ENCODE measurements at regions not wholly inside any gene's neighbourhood (a gene's known extent, or its start where the extent isn't known, plus 50 kb on each side); places are given as distances from the start of the nearest gene placed in this dataset.

- no peaks in the 10 kb centered on the region for H3K36me3 Mint-ChIP-seq (ENCODE audit: unreplicated experiment)
- H3K27ac Mint-ChIP-seq (ENCODE audit: unreplicated experiment): no peak overlapping the region
- H3K4me3 Mint-ChIP-seq (ENCODE audit: unreplicated experiment): no peak overlapping the region
- H3K4me1 Mint-ChIP-seq (ENCODE audit: low read depth, unreplicated experiment): peaks cover 5% of the 10 kb centered on the region
- H3K9me3 Mint-ChIP-seq (ENCODE audit: unreplicated experiment): no peaks in the 10 kb centered on the region
- TF ChIP-seq CTCF (IDR thresholded peaks at IDR 0.05; ENCODE audit: partially characterized antibody, unreplicated experiment): no peak
- no peaks in the 10 kb centered on the region for H3K27me3 Mint-ChIP-seq (ENCODE audit: unreplicated experiment)
- DNase-seq: no peak
Observed at GRCh38 chr3:159817571-159817970, 171.1 kb upstream of the IL12A start.

- Mint-ChIP-seq H3K27me3 (ENCODE audit: unreplicated experiment) (peaks cover 2% of the 10 kb centered on the region), H3K9me3 (ENCODE audit: unreplicated experiment) (no peaks in the 10 kb centered on the region), H3K36me3 (ENCODE audit: unreplicated experiment) (no peaks in the 10 kb centered on the region), H3K27ac (ENCODE audit: unreplicated experiment) (no peak overlapping the region), H3K4me1 (ENCODE audit: low read depth, unreplicated experiment) (peaks cover 5% of the 10 kb centered on the region), H3K4me3 (ENCODE audit: unreplicated experiment) (no peak overlapping the region)
- peak; percentile 51 for DNase-seq
- no peak for TF ChIP-seq CTCF (IDR thresholded peaks at IDR 0.05; ENCODE audit: partially characterized antibody, unreplicated experiment)
Observed at GRCh38 chr3:159818399-159818798, 170.2 kb upstream of the IL12A start.

- no peak overlapping the region for H3K4me3 Mint-ChIP-seq (ENCODE audit: unreplicated experiment)
- no peak for DNase-seq
- no peaks in the 10 kb centered on the region for H3K36me3 Mint-ChIP-seq (ENCODE audit: unreplicated experiment)
- no peaks in the 10 kb centered on the region for H3K9me3 Mint-ChIP-seq (ENCODE audit: unreplicated experiment)
- peaks cover 5% of the 10 kb centered on the region for H3K4me1 Mint-ChIP-seq (ENCODE audit: low read depth, unreplicated experiment)
- peaks cover 2% of the 10 kb centered on the region for H3K27me3 Mint-ChIP-seq (ENCODE audit: unreplicated experiment)
- no peak for TF ChIP-seq CTCF (IDR thresholded peaks at IDR 0.05; ENCODE audit: partially characterized antibody, unreplicated experiment)
- H3K27ac Mint-ChIP-seq (ENCODE audit: unreplicated experiment): no peak overlapping the region
Observed at GRCh38 chr3:159818997-159819500, 169.6 kb upstream of the IL12A start.

- Mint-ChIP-seq H3K27me3 (ENCODE audit: unreplicated experiment) (peaks cover 2% of the 10 kb centered on the region), H3K36me3 (ENCODE audit: unreplicated experiment) (no peaks in the 10 kb centered on the region), H3K27ac (ENCODE audit: unreplicated experiment) (no peak overlapping the region), H3K4me3 (ENCODE audit: unreplicated experiment) (no peak overlapping the region), H3K9me3 (ENCODE audit: unreplicated experiment) (no peaks in the 10 kb centered on the region), H3K4me1 (ENCODE audit: low read depth, unreplicated experiment) (peaks cover 7% of the 10 kb centered on the region)
- no peak for DNase-seq
- no peak for TF ChIP-seq CTCF (IDR thresholded peaks at IDR 0.05; ENCODE audit: partially characterized antibody, unreplicated experiment)
Observed at GRCh38 chr3:159819676-159820075, 169.0 kb upstream of the IL12A start.

- Mint-ChIP-seq H3K4me1 (ENCODE audit: low read depth, unreplicated experiment) (peaks cover 7% of the 10 kb centered on the region), H3K36me3 (ENCODE audit: unreplicated experiment) (no peaks in the 10 kb centered on the region), H3K4me3 (ENCODE audit: unreplicated experiment) (no peak overlapping the region), H3K9me3 (ENCODE audit: unreplicated experiment) (no peaks in the 10 kb centered on the region), H3K27me3 (ENCODE audit: unreplicated experiment) (peaks cover 2% of the 10 kb centered on the region), H3K27ac (ENCODE audit: unreplicated experiment) (no peak overlapping the region)
- TF ChIP-seq CTCF (IDR thresholded peaks at IDR 0.05; ENCODE audit: partially characterized antibody, unreplicated experiment): no peak
- no peak for DNase-seq
Observed at GRCh38 chr3:159821110-159821509, 167.5 kb upstream of the IL12A start.
